HG03045 (cell line): ENCODE measurements at regions not wholly inside any gene's neighbourhood (a gene's known extent, or its start where the extent isn't known, plus 50 kb on each side); places are given as distances from the start of the nearest gene placed in this dataset.
"Not testable (repeated sequence)": the region's sequence is repeated elsewhere in the genome, so short reads cannot be mapped to it uniquely, and the experiment has no call there.

Experiments
- ATAC-seq: cut with Tn5 transposase; IDR thresholded peaks from one replicate; pipeline ENCODE4 v1.9.1; 2021; ENCODE audit warnings: mild to moderate bottlenecking, moderate library complexity; ENCODE audit not compliant: unreplicated experiment

- no peak for ATAC-seq
These were observed 439.1 kb downstream of the XYLT1 start for GRCh38 chr16:17031484-17032268.

- no peak for ATAC-seq
These were observed 438.4 kb downstream of the XYLT1 start for GRCh38 chr16:17032332-17032731.

- ATAC-seq: no peak
These were observed 436.1 kb downstream of the XYLT1 start for GRCh38 chr16:17034477-17035252.

GRCh38 chr16:17037499-17037898 lies 433.3 kb downstream of the XYLT1 start:
- ATAC-seq: no peak

GRCh38 chr16:17038415-17038814 lies 432.3 kb downstream of the XYLT1 start:
- no peak for ATAC-seq

GRCh38 chr16:17049109-17049508 lies 421.7 kb downstream of the XYLT1 start:
- ATAC-seq: not testable (repeated sequence)

GRCh38 chr16:17050468-17050867 lies 420.3 kb downstream of the XYLT1 start:
- ATAC-seq: no peak
